Cardiac fibroblast (primary cell): ENCODE measurements at regions not wholly inside any gene's neighbourhood (a gene's known extent, or its start where the extent isn't known, plus 50 kb on each side); places are given as distances from the start of the nearest gene placed in this dataset.

Experiments
- DNase-seq, 2 donors: peaks; one replicate each; pipeline versions ENCODE4 v3.0.0 to v3.0.0-alpha.2; 2010; ENCODE audit warnings: low read depth in 2 of 2
- H3K4me3 ChIP-seq, 2 donors: replicated peaks in 1 of 2; 1 replicate in 1 of 2; 2 replicates in 1 of 2; pipeline ENCODE4 v1.5.1; 2011; ENCODE audit warnings: low read depth in 2 of 2, low read length in 2 of 2, mild to moderate bottlenecking in 2 of 2, moderate library complexity in 1 of 2
- TF ChIP-seq, protein P1 (sequence below): IDR thresholded peaks from one replicate; pipeline ENCODE4 v1.5.1; 2011; ENCODE audit warnings: low read depth, mild to moderate bottlenecking, low read length, inconsistent platforms

DNA sequence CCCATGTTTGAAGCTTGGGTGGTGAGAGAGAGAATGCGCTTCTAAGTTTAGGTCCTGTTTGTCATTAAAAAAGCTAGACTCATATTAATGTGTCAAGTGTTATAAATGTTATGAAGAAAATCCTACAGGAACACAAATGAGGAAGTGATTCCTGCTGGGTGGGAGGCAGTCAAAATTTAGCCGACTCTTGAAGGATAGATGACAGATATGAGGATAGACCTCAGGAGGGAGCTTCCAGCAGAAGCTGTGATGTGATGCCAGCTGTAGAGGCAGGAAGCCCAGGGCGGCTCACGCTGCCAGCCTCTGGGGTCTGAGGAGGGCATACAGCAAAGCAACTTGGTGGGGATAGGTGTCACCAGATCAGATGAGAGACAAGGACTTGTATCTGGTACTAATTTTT is 74.7 kb upstream of the ADAMTS16 start:
- no peak overlapping the region for H3K4me3 ChIP-seq
- no peak for DNase-seq
- TF ChIP-seq, protein P1, sequence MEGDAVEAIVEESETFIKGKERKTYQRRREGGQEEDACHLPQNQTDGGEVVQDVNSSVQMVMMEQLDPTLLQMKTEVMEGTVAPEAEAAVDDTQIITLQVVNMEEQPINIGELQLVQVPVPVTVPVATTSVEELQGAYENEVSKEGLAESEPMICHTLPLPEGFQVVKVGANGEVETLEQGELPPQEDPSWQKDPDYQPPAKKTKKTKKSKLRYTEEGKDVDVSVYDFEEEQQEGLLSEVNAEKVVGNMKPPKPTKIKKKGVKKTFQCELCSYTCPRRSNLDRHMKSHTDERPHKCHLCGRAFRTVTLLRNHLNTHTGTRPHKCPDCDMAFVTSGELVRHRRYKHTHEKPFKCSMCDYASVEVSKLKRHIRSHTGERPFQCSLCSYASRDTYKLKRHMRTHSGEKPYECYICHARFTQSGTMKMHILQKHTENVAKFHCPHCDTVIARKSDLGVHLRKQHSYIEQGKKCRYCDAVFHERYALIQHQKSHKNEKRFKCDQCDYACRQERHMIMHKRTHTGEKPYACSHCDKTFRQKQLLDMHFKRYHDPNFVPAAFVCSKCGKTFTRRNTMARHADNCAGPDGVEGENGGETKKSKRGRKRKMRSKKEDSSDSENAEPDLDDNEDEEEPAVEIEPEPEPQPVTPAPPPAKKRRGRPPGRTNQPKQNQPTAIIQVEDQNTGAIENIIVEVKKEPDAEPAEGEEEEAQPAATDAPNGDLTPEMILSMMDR: no peak

- no peak for DNase-seq
- H3K4me3 ChIP-seq: no peak overlapping the region
- TF ChIP-seq, protein P1: no peak
Measured at GRCh38 chr5:5066276-5067186, 73.6 kb upstream of the ADAMTS16 start.

- H3K4me3 ChIP-seq: no peak overlapping the region
- TF ChIP-seq, protein P1: no peak
- DNase-seq: no peak
Measured at GRCh38 chr5:5069851-5070250, 70.3 kb upstream of the ADAMTS16 start.

DNA sequence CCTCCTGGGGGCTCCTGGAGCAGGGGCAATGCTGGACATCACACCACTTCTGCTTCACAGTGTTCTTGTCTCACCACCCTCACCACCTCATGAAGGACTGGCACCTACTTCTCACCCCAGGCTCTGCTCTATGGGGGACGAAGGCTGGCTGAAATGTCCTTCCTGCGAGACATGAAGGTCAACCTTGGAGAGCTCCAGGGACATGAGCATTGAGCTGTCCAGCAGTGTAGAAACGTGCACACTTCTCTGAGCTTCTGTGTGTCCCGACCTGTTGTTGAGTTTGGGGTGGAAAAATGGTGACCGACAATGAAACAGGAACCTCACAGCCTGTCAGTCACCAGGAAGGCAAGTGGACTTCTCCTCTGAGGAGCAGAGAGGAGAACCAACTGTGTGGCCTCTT is 68.6 kb upstream of the ADAMTS16 start:
- H3K4me3 ChIP-seq: no peak overlapping the region
- no peak for DNase-seq
- TF ChIP-seq, protein P1: no peak

GRCh38 chr5:5077236-5077635 is 62.9 kb upstream of the ADAMTS16 start:
- H3K4me3 ChIP-seq: no peak overlapping the region
- TF ChIP-seq, protein P1: no peak
- DNase-seq: no peak

DNA sequence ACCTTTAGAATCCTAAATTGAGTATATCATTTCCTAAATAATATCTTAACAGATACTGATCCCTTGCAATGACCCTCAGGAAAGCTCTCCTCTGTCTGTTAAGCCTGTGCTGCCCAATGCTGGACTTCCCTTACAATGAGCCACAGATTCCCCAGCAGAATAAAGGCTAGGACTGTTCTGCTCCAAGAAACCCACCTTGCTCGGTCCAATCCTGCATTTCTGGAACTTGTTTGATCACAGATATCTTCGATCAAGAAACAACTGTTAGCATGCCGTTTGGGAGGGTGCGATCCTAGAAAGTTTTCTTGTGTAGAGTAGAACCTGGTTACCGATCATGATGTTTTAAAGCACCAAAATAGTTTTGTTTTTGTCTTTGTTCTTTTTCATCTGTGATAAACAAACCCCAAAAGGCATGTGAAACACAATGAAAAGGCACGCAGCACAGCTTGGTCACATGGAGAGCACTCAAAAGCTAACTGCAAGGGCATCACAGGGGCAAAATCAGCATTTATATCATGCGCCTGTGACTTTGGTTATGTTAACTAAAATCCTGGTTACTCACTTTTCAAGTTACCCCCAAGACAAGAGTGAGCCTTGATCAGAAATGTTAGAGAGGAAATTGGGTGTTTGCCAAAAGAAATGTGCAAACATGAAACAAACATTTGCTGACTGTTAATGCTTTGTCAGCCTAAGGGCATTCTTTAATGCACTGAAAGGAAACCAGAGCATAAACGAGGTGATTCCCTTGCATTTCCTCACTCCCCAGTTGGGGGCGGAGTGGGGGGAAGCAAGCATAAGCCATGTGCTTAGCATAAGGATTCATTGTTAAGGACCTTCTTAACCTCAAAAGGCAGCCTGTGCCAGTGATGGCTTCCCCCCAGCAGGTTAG is 61.9 kb upstream of the ADAMTS16 start:
- no peak overlapping the region for H3K4me3 ChIP-seq
- DNase-seq: no peak
- TF ChIP-seq, protein P1: no peak
